ENCODE measurements at regions not wholly inside any gene's neighbourhood (a gene's known extent, or its start where the extent isn't known, plus 50 kb on each side); places are given as distances from the start of the nearest gene placed in this dataset.
"Not testable (repeated sequence)": the region's sequence is repeated elsewhere in the genome, so short reads cannot be mapped to it uniquely, and the experiment has no call there.

DNA sequence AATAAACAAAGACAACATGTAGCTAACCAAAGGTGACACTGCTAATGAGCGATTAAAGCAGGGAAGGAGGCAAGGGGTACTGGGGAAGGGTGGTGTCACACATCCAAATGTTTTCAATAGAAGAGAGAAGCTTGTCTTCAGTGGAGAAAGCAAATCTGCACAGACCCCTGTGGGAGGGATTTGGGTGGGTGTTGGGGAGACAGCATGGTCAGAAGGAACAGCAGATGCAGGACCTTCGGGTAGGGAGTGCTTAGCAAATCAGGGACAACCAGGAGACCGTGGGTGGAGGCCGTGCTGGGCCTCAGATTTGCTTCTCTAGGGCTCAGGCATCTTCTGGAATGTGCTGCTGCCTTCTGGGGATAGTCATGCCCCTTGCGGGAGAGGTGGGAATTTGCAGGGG, 185.3 kb upstream of the RAB6C start:
- DNase-seq (ENCODE audit: low read depth) = no peak

- no peak for DNase-seq (ENCODE audit: low read depth)
Observed at GRCh38 chr2:129794540-129794939, 184.9 kb upstream of the RAB6C start.

DNA sequence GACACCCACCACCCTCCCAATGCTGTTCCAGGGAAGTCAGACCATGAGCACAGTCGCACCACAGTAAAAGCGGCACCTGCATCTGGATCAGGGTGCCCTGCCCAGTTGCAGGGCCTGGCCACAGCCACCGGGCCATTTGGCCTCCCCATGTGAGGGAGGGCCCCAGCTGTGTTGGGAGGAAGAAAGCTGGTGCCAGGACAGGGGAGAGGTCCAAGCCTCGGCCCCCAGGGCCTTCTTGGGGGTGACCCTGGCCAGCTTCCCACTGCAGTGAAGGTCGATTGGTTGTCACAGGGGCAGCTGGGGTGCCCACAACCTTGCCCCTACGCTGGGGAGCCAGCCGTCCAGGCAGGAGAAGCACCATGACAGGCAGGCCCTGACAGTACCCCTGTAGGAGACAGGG, 183.2 kb upstream of the RAB6C start:
- DNase-seq (ENCODE audit: low read depth) = no peak

GRCh38 chr2:129796801-129797488, 182.5 kb upstream of the RAB6C start:
- DNase-seq (ENCODE audit: low read depth) = no peak

GRCh38 chr2:129797489-129798300, 181.8 kb upstream of the RAB6C start:
- no peak for DNase-seq (ENCODE audit: low read depth)

DNA sequence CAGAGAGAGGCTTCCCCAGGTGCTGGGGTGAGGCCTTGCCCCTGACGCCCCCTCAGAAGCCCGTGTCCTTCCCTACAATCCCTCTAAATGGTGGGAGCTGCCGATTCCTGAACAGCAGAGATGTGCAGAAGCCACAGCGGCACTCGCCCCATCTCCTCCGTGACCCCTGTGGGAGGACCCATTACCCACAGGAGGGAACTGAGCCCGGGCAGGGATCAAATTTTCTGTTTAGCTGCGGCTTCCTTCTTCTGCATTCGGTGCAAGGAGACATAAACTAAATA, 181.2 kb upstream of the RAB6C start:
- no peak for DNase-seq (ENCODE audit: low read depth)

GRCh38 chr2:129798626-129799025, 180.8 kb upstream of the RAB6C start:
- no peak for DNase-seq (ENCODE audit: low read depth)

GRCh38 chr2:129799036-129799958, 180.2 kb upstream of the RAB6C start:
- no peak for DNase-seq (ENCODE audit: low read depth)

DNA sequence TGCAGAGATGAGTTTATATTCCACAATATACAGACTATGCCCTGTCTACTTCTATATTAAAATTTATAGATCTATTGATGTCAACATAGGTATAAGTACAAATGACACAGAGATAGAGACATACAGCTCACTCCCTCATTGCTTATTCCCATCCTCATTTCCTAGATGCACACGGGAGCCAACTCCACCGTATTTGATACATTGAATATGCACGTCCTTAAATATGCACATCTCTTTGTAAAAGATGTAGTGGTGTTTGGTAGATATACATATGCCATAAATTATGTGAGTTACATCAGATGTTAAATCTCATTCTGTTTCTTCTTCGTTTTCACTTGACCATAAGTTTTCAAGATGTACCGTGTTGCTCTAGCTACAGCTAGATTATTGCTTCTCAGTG, 179.2 kb upstream of the RAB6C start:
- no peak for DNase-seq (ENCODE audit: low read depth)

DNA sequence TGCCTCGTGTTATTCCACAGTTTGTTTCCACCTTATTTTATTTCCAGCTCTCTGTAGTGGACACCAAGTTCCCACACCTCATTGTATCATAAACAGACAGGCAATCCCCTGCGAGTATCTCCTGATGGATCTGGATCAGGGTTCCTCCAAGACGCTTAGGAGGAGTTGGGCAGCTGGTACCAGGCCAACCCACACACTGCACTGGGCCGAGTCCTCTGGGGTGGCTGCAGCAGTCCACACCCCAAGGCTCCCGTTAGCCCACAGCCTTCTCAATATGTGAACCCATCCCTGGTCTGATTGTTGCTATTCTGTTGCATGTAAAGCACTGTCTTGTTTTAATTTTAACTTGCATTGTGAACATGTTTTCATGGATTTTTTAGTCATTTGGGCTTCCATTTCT, 178.8 kb upstream of the RAB6C start:
- DNase-seq (ENCODE audit: low read depth) = no peak

- DNase-seq (ENCODE audit: low read depth) = no peak
Observed at GRCh38 chr2:129801575-129801974, 177.9 kb upstream of the RAB6C start.

GRCh38 chr2:129802290-129802689, 177.2 kb upstream of the RAB6C start:
- DNase-seq (ENCODE audit: low read depth) = no peak

DNA sequence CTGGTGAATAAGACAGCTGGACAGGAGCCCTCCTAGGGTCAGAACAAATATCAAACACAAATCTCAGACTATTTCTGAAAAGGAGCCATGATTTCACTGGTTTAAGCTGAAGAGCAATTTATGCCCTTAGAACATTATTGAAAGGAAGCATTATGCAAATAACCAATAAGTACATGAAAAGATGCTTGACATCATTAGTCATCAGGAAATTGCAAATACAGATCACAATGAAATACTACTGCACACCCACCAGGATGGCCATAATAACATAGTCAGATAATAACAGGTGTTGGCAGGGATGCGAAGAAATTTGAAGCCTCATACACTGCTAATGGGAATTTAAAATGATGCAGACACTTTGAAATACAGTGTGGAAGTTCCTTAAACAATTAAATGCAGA, 176.4 kb upstream of the RAB6C start:
- DNase-seq (ENCODE audit: low read depth) = no peak

GRCh38 chr2:129803871-129804270, 175.6 kb upstream of the RAB6C start:
- no peak for DNase-seq (ENCODE audit: low read depth)

GRCh38 chr2:129805899-129806298, 173.6 kb upstream of the RAB6C start:
- DNase-seq (ENCODE audit: low read depth) = no peak

- DNase-seq (ENCODE audit: low read depth) = no peak
Observed at GRCh38 chr2:129806317-129806716, 173.1 kb upstream of the RAB6C start.

GRCh38 chr2:129806990-129807389, 172.5 kb upstream of the RAB6C start:
- no peak for DNase-seq (ENCODE audit: low read depth)

- not testable (repeated sequence) for DNase-seq (ENCODE audit: low read depth)
Observed at GRCh38 chr2:129807642-129808338, 171.7 kb upstream of the RAB6C start.

DNA sequence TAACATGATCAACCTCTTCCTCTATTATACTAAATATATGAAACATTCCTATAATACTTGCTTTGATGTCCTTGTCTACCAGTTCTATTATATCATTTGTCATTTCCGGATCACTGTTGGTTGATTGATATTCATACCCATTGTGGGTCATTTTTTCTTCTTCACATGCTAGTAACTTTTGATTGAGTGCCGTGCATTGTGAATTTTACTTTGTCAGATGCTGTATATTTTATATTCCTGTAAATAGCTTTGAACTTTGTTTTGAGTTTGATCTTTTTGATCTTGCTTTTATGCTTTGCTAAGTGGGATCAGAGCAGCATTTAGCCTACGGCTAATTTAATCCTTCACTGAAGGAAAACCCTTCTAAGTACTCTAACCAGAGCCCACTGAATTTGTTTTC, 168.9 kb upstream of the RAB6C start:
- no peak for DNase-seq (ENCODE audit: low read depth)

- no peak for DNase-seq (ENCODE audit: low read depth)
Observed at GRCh38 chr2:129812071-129812470, 167.4 kb upstream of the RAB6C start.

DNA sequence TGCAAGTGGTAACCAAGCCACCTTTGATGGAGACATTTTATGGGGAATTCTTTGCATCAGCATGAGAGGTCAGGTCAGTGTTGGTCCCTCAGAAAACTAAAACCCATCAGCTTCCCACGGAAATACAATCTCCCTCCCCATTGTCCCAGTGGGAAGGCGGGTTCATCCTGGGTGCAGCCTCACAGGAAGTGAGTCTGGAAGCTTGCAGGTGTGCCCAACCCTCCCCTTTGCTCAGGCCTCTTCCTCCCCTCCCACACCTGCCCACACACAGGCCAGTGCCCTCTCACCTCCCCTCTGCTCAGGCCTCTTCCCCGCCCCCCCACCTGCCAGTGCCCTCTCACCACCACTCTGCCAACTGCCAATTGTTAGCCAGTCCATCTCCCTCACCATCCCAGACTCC, 166.8 kb upstream of the RAB6C start:
- DNase-seq (ENCODE audit: low read depth) = no peak

DNA sequence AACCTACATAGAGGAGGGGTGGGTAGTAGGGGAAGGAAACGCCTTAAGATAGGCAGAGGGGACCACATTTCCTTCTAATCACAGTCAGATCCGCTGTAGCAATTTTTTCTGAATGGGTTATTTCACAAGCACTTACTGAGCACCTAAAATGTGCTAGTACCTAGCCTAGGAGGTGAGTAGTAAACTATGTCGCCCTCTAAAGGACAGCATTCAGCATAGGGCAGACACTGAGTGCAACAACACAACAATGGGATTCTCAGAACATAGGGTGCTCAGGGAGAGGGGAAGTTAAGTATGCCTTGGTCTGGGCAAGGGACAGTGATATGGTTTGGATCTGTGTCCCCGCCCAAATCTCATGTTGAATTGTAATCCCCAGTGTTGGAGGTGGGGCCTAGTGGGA, 166.1 kb upstream of the RAB6C start:
- no peak for DNase-seq (ENCODE audit: low read depth)
